Esophagus muscularis mucosa (tissue), 4 donors: ENCODE measurements at regions not wholly inside any gene's neighbourhood (a gene's known extent, or its start where the extent isn't known, plus 50 kb on each side); places are given as distances from the start of the nearest gene placed in this dataset.

Experiments used
- DNase-seq: peaks from one replicate; pipeline ENCODE4 v3.0.0-alpha.2; 2017; ENCODE audit errors: extremely low spot score
- H3K27ac ChIP-seq, 4 donors: fragments of 200-600 bp; sonication (generic); replicated peaks in 1 of 4; 1 replicate in 3 of 4; 2 replicates in 1 of 4; pipeline ENCODE4 v1.5.1; 2016 to 2019; ENCODE audit warnings: mild to moderate bottlenecking in 1 of 4
- H3K27me3 ChIP-seq, 4 donors: fragments of 200-600 bp; sonication (generic); one replicate each; pipeline versions ENCODE4 v1.5.1 to v1.6.0; 2016 to 2019
- H3K36me3 ChIP-seq, 4 donors: fragments of 200-600 bp; sonication (generic); one replicate each; pipeline ENCODE4 v1.5.1; 2016 to 2019
- H3K4me1 ChIP-seq, 4 donors: fragments of 200-600 bp; sonication (generic); one replicate each; pipeline ENCODE4 v1.5.1; 2016 to 2019
- H3K4me3 ChIP-seq, 4 donors: fragments of 200-600 bp; sonication (generic); 1 replicate in 2 of 4; 2 replicates in 2 of 4; pipeline ENCODE4 v1.5.1; 2016 to 2019; ENCODE audit warnings: mild to moderate bottlenecking in 4 of 4, moderate library complexity in 1 of 4
- H3K9me3 ChIP-seq, 4 donors: fragments of 200-600 bp; sonication (generic); 1 replicate in 3 of 4; 2 replicates in 1 of 4; pipeline ENCODE4 v1.5.1; 2016 to 2019
- EP300 ChIP-seq: sonication (generic); formaldehyde crosslinking; IDR thresholded peaks from one replicate; pipeline ENCODE4 v1.6.1; 2017; ENCODE audit warnings: antibody characterized with exemption
- POLR2A ChIP-seq: fragments of 450-650 bp; IDR thresholded peaks from one replicate; pipeline ENCODE4 v1.6.1; 2017; ENCODE audit warnings: antibody characterized with exemption, moderate library complexity, mild to moderate bottlenecking, low read depth
- POLR2AphosphoS5 ChIP-seq, 2 donors: sonication (generic); formaldehyde crosslinking; IDR thresholded peaks; one replicate each; pipeline ENCODE4 v1.6.1; 2017; ENCODE audit warnings: antibody characterized with exemption in 2 of 2
- WGBS: methylation state at CpG from one replicate; pipeline ENCODE4 v1.1.5; 2018; 5-methylcytosine and 5-hydroxymethylcytosine counted together
- intact Hi-C: fragments of 100-400 bp; cut with DNase I; formaldehyde crosslinking; loops from one replicate; pipeline ENCODE4 v1.15.1; 2023
- TF ChIP-seq, protein P1 (sequence below), 3 experiments: fragments of 200-600 bp in 2 of 3; fragments of 450-650 bp in 1 of 3; sonication (generic) in 2 of 3; IDR thresholded peaks; one replicate each; pipeline ENCODE4 v1.5.1; 2017 to 2019; ENCODE audit warnings: antibody characterized with exemption in 3 of 3, mild to moderate bottlenecking in 2 of 3, moderate library complexity in 1 of 3

DNA sequence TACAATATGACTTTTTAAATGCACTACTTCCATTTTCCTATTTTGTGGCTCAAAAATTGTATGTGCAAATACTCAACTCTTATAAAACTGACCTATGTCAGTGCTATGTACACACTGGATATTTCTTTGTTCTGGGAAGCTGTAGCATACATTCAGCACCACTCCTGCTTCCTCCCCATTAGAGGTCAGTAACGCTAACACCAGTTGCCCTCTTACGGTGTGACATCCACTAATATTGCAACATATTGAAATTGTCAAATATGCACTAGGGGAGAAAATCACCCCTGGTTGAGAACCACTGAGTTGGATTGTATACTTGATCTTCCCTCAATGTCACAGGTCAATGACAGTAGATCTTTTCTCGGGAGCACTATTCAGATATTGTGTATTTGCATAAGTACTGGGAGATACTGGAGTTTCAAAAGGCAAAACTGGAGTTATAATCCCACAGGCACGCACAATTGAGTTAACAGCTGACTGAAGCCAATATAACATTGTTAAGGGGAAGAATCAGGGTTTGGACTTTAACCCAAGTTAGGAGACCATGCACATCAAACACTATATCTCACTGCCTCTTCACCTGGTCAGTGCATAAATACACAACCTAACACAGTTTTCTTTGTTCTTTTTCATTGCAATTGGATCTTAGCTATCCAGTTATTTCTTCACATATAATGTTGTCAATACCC is 1276.5 kb upstream of the MIR17HG start:
- TF ChIP-seq, protein P1, sequence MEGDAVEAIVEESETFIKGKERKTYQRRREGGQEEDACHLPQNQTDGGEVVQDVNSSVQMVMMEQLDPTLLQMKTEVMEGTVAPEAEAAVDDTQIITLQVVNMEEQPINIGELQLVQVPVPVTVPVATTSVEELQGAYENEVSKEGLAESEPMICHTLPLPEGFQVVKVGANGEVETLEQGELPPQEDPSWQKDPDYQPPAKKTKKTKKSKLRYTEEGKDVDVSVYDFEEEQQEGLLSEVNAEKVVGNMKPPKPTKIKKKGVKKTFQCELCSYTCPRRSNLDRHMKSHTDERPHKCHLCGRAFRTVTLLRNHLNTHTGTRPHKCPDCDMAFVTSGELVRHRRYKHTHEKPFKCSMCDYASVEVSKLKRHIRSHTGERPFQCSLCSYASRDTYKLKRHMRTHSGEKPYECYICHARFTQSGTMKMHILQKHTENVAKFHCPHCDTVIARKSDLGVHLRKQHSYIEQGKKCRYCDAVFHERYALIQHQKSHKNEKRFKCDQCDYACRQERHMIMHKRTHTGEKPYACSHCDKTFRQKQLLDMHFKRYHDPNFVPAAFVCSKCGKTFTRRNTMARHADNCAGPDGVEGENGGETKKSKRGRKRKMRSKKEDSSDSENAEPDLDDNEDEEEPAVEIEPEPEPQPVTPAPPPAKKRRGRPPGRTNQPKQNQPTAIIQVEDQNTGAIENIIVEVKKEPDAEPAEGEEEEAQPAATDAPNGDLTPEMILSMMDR (IDR thresholded peaks at IDR 0.05) = no peak
- TF ChIP-seq POLR2AphosphoS5 (IDR thresholded peaks at IDR 0.05) = no peak
- TF ChIP-seq POLR2A = no peak
- no peak for TF ChIP-seq EP300
- Histone ChIP-seq H3K9me3 (no peaks in the 10 kb centered on the region), H3K27me3 (no peaks in the 10 kb centered on the region), H3K36me3 (no peaks in the 10 kb centered on the region), H3K27ac (no peak overlapping the region), H3K4me3 (no peak overlapping the region), H3K4me1 (no peaks in the 10 kb centered on the region)
- 81% methylated on average over 4 of the region's 4 CpGs for WGBS
- no peak for DNase-seq
- intact Hi-C loops = no loop called here

DNA sequence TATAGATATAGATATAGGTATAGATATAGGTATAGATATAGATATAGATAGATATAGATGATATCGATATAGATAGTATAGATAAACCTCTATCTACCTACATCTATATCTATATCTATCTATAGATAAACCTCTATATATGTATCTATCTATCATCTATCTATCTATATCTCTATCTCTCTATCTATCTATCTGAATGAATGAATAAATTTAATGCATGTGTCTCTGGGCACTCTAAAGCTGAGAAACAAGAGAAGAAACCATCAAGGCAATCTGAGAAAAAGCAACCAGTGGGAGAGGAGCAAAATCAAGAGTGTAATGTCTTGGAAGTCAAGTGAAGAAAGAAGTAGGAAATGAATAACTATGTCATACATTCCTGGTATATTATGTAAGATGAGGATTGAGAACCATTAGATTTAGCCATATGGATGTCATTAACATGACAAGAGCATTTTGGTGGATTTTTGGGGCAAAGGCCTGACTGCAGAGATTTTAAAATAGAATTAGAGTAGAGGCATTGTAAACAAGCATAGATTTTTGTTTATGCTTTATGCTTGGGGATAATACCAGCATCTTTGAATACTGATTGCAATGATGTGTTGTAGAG is 1262.7 kb upstream of the MIR17HG start:
- Histone ChIP-seq H3K27me3 (no peaks in the 10 kb centered on the region), H3K9me3 (no peaks in the 10 kb centered on the region), H3K36me3 (no peaks in the 10 kb centered on the region), H3K4me3 (no peak overlapping the region), H3K4me1 (no peaks in the 10 kb centered on the region), H3K27ac (no peak overlapping the region)
- WGBS = 92% methylated on average over 1 of the region's 1 CpG
- TF ChIP-seq, protein P1 (IDR thresholded peaks at IDR 0.05) = no peak
- no peak for TF ChIP-seq POLR2AphosphoS5 (IDR thresholded peaks at IDR 0.05)
- TF ChIP-seq POLR2A = no peak
- no peak for TF ChIP-seq EP300
- intact Hi-C loops = no loop called here
- DNase-seq = no peak

DNA sequence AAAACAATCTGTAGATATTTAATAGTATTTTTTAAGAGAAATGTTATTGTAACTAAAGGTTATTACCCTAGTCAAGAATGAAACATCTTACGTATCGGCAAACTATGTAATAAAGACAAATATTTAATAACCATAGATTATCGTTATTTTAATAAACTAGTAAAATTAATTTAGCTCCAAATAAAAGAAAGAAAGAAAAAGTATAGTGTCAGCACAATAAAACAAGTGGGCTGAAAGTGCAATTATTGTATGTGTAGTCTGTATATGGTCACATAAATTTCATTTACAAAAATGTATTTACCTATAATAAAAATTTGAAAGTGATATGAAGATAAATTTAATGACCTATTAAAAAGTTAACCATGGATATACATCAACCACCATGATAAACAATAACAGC is 1258.4 kb upstream of the MIR17HG start:
- TF ChIP-seq, protein P1 (IDR thresholded peaks at IDR 0.05) = no peak
- TF ChIP-seq POLR2AphosphoS5 (IDR thresholded peaks at IDR 0.05) (no peak), EP300 (no peak), POLR2A (no peak)
- intact Hi-C loops = no loop called here
- Histone ChIP-seq H3K4me3 (no peak overlapping the region), H3K9me3 (no peaks in the 10 kb centered on the region), H3K4me1 (no peaks in the 10 kb centered on the region), H3K27me3 (no peaks in the 10 kb centered on the region), H3K27ac (no peak overlapping the region), H3K36me3 (no peaks in the 10 kb centered on the region)
- DNase-seq = no peak
- WGBS = 94% methylated on average over 3 of the region's 3 CpGs

DNA sequence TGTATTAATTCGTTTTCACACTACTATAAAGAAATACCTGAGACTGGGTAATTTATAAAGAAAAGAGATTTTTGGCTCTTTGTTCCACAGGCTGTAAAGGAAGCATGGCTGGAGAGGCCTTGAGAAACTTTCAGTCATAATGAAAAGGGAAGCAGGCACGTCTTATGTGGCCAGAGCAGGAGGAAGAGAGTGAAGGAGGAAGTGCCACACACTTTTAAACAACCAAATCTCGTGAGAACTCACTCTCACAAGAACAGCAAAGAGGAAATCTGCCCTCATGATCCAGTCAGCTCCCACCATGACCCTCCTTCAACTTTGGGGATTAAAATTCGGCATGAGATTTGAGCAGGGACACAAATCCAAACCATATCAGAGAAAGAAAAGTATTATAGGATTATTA is 1255.9 kb upstream of the MIR17HG start:
- intact Hi-C loops = no loop called here
- 45% methylated on average over 4 of the region's 4 CpGs for WGBS
- Histone ChIP-seq H3K27ac (no peak overlapping the region), H3K36me3 (no peaks in the 10 kb centered on the region), H3K4me1 (no peaks in the 10 kb centered on the region), H3K27me3 (no peaks in the 10 kb centered on the region), H3K4me3 (no peak overlapping the region), H3K9me3 (no peaks in the 10 kb centered on the region)
- TF ChIP-seq POLR2AphosphoS5 (IDR thresholded peaks at IDR 0.05) = no peak
- TF ChIP-seq, protein P1 (IDR thresholded peaks at IDR 0.05) = no peak
- no peak for TF ChIP-seq EP300
- no peak for DNase-seq

DNA sequence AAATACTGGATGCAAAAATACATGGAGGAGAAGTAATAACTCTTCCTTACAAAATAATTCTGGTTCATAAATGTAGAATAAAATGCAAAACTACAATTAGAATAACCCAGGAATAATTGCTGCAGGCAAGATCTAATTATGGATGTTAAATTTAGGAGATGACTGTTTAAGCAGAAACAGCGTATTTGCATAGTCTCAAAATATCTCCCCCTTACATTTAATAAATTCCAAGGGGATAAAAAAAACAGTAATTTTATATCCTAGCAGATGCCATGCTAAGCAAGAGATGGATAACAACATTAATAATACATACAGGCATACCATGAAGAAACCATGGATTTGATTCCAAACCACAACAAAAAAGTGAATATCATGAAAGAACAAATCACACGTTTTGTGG is 1253.1 kb upstream of the MIR17HG start:
- H3K9me3 ChIP-seq = no peaks in the 10 kb centered on the region
- H3K4me3 ChIP-seq = no peak overlapping the region
- intact Hi-C loops = no loop called here
- TF ChIP-seq, protein P1 (IDR thresholded peaks at IDR 0.05) = no peak
- H3K36me3 ChIP-seq = no peaks in the 10 kb centered on the region
- DNase-seq = no peak
- H3K4me1 ChIP-seq = no peaks in the 10 kb centered on the region
- WGBS = 87% methylated on average over 2 of the region's 2 CpGs
- no peak overlapping the region for H3K27ac ChIP-seq
- no peaks in the 10 kb centered on the region for H3K27me3 ChIP-seq
